ENCODE measurements at regions not wholly inside any gene's neighbourhood (a gene's known extent, or its start where the extent isn't known, plus 50 kb on each side); places are given as distances from the start of the nearest gene placed in this dataset.
"Not testable (repeated sequence)": the region's sequence is repeated elsewhere in the genome, so short reads cannot be mapped to it uniquely, and the experiment has no call there.

DNA sequence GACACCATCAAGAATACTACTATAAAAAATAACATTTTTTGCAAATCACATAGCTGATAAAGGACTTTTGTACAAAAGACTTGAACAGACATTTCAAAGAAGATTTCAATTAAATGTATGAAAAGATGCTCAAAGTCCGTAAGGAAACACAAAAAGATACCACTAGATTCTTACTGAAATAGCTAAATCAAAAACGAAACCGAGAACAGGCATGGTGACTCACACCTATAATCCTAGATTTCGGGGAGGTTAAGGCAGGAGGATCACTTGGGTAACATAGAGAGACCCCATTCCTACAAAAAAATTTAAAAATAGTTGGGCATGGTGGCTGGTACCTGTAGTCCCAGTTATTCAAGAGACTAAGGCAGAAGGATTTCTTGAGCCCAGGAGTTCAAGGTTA, 520.2 kb upstream of the GRM3 start:
- no peak overlapping the region for H3K27ac ChIP-seq
- TF ChIP-seq CTCF (conservative IDR thresholded peaks at IDR 0.05), result no peak

DNA sequence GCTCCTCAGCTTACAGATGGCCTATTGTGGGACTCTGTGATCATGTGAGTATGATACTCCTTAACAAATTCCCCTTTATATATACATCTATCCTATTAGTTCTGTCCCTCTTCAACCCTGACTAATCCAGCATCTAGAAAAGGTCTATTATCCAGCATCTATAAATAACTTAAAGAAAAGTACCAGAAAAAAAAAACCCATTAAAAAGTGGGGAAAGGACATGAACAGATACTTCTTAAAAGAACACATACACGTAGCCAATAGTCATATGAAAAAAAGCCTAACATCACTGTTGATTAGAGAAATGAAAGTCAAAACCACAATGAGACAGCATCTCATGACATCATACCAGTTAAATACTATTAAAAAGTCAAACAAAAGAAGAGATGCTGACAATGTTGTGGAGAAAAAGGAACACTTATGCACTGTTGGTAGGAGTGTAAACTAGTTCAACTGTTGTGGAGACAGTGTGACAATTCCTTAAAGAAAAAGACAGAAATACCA, 549.5 kb upstream of the GRM3 start:
- TF ChIP-seq CTCF (conservative IDR thresholded peaks at IDR 0.05), result no peak
- no peak overlapping the region for H3K27ac ChIP-seq

- no peak for TF ChIP-seq CTCF (conservative IDR thresholded peaks at IDR 0.05)
- no peak overlapping the region for H3K27ac ChIP-seq
Observed at GRCh38 chr7:86091369-86091768, 552.3 kb upstream of the GRM3 start.

- no peak for TF ChIP-seq CTCF (conservative IDR thresholded peaks at IDR 0.05)
- no peak overlapping the region for H3K27ac ChIP-seq
Observed at GRCh38 chr7:86089455-86089854, 554.3 kb upstream of the GRM3 start.

- not testable (repeated sequence) for H3K27ac ChIP-seq
Observed at GRCh38 chr7:86064572-86064971, 579.1 kb upstream of the GRM3 start.

- H3K27ac ChIP-seq, result no peak overlapping the region
- no peak for TF ChIP-seq CTCF (conservative IDR thresholded peaks at IDR 0.05)
Observed at GRCh38 chr7:86058649-86059048, 585.1 kb upstream of the GRM3 start.

DNA sequence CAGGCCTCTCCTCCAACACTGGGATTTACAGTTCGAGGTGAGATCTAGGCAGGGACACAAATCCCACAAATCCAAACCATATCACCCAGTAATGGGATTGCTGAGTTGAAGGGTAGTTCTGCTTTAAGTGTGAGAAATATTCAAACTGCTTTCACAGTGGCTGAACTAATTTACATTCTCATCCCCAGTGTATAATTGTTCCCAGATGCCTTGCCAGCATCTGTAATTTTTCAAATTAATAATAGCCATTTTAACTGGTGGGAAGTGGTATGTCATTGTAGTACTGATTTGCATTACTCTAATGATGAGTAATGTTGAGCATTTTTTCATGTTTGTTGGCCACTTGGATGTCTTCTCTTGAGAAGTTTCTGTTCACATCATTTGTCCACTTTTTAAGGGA, 592.8 kb upstream of the GRM3 start:
- H3K27ac ChIP-seq, result no peak overlapping the region
- TF ChIP-seq CTCF (conservative IDR thresholded peaks at IDR 0.05), result no peak

DNA sequence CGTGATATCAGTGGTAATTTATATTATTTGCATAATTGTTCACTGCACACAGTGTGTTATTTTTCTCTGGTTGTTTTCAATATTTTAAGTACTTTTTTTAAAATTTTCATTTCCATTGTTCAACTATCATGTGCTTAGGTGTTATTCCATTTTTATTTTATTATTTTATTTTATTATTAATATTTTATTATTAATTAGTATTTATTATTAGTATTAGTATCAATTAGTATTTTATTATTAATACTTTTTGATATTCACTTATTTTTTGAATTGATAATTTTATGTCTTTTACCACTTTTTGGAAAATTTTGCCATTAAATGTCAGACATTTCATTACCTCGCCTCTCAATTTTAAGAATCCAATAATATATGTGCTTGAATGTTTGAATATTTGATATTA, 593.8 kb upstream of the GRM3 start:
- TF ChIP-seq CTCF (conservative IDR thresholded peaks at IDR 0.05), result no peak
- no peak overlapping the region for H3K27ac ChIP-seq

DNA sequence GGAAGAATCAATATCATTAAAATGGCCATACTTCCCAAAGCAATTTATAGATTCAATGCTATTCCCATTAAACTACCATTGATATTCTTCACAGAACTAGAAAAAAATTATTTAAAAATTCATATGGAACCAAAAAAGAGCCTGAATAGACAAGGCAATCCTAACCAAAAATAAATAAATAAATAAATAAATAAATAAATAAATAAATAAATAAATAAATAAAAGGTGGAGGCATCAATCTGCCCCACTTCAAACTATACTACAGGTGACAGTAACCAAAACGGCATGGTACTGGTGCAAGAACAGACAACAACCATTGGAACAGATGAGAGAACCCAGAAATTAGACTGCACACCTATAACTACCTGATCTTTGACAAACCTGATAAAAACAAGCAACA, 598.5 kb upstream of the GRM3 start:
- not testable (repeated sequence) for H3K27ac ChIP-seq
